ENCODE measurements at regions not wholly inside any gene's neighbourhood (a gene's known extent, or its start where the extent isn't known, plus 50 kb on each side); places are given as distances from the start of the nearest gene placed in this dataset.

- no peak for DNase-seq (ENCODE audit: low spot score)
- no peak for ATAC-seq (ENCODE audit: low FRiP score)
- no peak for TF ChIP-seq CTCF (IDR thresholded peaks at IDR 0.05)
Measured at GRCh38 chr2:116061023-116061422, 1618.6 kb downstream of the DPP10 start.

GRCh38 chr2:116073731-116074130 is 1631.3 kb downstream of the DPP10 start:
- TF ChIP-seq CTCF (IDR thresholded peaks at IDR 0.05), result no peak
- DNase-seq (ENCODE audit: low spot score) (no peak), ATAC-seq (ENCODE audit: low FRiP score) (no peak)

GRCh38 chr2:116074161-116074560 is 1631.7 kb downstream of the DPP10 start:
- DNase-seq (ENCODE audit: low spot score), result no peak
- no peak for TF ChIP-seq CTCF (IDR thresholded peaks at IDR 0.05)
- no peak for ATAC-seq (ENCODE audit: low FRiP score)

GRCh38 chr2:116088236-116088635 is 1645.8 kb downstream of the DPP10 start:
- no peak for DNase-seq (ENCODE audit: low spot score)
- ATAC-seq (ENCODE audit: low FRiP score), result no peak
- no peak for TF ChIP-seq CTCF (IDR thresholded peaks at IDR 0.05)

GRCh38 chr2:116094196-116094595 is 1651.8 kb downstream of the DPP10 start:
- DNase-seq (ENCODE audit: low spot score) (no peak), ATAC-seq (ENCODE audit: low FRiP score) (no peak)
- no peak for TF ChIP-seq CTCF (IDR thresholded peaks at IDR 0.05)

- ATAC-seq (ENCODE audit: low FRiP score) (no peak), DNase-seq (ENCODE audit: low spot score) (no peak)
- TF ChIP-seq CTCF (IDR thresholded peaks at IDR 0.05), result no peak
Measured at GRCh38 chr2:116095636-116096035, 1653.2 kb downstream of the DPP10 start.

GRCh38 chr2:116098049-116098448 is 1655.6 kb downstream of the DPP10 start:
- ATAC-seq (ENCODE audit: low FRiP score), result no peak
- TF ChIP-seq CTCF (IDR thresholded peaks at IDR 0.05), result no peak
- no peak for DNase-seq (ENCODE audit: low spot score)
